ENCODE measurements at regions not wholly inside any gene's neighbourhood (a gene's known extent, or its start where the extent isn't known, plus 50 kb on each side); places are given as distances from the start of the nearest gene placed in this dataset.
A peak's percentile ranks its signal among the peaks of the same experiment; 100 is the strongest.

- no peak for DNase-seq
Observed at GRCh38 chr10:4661511-4662255, 164.3 kb upstream of the AKR1E2 start.

DNA sequence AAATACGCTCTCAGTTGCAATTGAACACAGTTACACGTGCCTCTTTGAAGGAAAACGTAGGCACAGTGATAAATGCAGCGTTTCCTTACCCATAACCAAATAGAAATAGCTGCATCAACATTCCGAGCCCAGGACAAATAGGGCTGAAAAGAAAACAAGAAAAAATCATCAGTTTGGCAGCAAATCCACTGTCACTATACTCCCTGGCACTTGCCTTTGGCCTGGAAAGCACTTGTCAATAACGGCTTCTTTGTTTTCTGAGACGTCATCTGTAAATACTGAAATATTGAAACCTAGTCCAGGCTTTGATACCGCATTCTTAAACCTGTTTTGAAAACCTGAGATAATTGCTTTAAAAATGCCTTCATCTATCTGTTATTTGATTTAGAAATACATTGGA, 167.2 kb upstream of the AKR1E2 start:
- DNase-seq = no peak

DNA sequence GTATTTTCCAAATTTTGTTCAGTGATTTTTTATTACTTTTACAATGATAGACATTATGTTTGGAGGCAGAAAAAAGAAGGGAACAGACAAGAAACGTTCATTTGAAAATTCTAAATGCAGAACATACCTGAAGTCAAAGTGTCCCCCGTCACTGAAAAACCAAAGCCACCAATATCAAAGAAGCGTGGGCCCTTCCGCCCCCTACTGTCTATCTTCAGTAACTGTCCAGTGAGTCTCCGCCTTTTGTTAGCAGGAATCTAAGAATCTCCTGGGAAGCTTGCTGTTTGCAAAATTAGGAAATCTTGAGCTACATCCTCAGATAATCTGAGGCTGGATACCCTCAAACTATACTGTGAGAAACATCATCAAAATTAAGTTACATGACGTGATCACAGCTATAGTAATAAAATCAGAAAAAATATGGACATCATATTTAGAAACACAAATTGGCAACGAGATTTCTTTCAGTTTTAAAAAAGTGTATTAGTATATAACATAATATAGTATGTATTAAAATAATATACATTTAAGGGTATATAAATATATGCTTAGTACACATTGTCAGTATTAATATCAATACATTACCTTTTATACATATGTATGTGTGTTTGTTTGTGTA, 169.3 kb upstream of the AKR1E2 start:
- peak; percentile 47 to 65 for DNase-seq

DNA sequence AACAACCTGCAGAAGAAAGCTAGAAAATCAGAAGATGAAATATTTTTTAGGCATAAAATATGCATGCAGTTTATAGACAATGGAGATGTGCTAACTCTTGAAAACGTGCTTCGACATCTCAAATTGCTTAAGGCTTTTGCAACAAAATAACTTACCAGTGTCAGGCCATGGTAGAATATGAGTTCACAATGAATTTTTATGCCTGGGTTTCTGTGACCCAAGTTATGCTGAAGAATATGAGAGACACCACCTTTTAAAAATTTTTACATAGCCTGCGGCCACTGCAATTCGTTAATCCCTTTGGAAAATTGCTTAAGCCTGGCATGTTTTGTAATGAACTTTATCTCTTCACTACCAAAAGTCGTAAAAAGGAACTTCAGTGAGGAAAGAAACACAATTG, 170.1 kb upstream of the AKR1E2 start:
- DNase-seq = no peak

GRCh38 chr10:4655406-4655805, 170.6 kb upstream of the AKR1E2 start:
- DNase-seq = no peak

DNA sequence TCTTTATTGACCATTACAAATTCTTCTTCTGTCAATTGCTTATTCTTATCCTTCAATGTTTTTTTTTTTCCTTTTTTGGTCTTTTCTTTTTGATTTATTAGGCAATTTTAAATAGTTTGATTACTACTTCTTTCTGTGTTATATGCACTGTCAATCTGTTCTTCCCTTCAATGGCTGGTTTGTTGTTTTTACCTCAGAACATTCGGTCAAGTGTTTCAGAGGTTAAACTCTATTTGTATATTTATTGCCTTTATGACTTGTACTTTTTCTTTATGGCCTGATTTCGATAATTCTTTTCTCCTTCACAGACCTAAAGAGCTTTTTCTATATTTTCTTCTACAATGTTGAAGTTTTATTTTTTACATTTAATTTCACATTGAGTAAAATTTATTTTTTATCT, 171.5 kb upstream of the AKR1E2 start:
- no peak for DNase-seq

DNA sequence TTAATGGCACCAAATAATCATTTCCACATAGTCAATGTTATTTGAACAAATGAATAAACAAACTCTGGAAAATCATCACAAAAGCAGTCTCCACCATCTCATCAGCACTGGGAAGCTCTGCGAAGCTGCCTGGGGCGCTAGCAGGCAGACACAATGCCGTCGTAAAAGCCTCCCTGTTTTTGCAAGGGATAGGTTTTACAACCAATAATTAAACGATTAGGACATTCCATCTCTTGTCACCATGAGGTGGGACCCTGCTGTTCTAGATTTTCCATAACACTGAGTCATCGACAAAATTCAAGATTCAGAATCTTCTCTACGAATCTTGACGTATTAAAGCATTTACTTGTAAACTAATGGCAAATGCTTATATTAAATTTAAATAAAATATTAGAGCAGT, 172.8 kb upstream of the AKR1E2 start:
- DNase-seq = no peak

- no peak for DNase-seq
Observed at GRCh38 chr10:4652111-4653010, 173.6 kb upstream of the AKR1E2 start.

DNA sequence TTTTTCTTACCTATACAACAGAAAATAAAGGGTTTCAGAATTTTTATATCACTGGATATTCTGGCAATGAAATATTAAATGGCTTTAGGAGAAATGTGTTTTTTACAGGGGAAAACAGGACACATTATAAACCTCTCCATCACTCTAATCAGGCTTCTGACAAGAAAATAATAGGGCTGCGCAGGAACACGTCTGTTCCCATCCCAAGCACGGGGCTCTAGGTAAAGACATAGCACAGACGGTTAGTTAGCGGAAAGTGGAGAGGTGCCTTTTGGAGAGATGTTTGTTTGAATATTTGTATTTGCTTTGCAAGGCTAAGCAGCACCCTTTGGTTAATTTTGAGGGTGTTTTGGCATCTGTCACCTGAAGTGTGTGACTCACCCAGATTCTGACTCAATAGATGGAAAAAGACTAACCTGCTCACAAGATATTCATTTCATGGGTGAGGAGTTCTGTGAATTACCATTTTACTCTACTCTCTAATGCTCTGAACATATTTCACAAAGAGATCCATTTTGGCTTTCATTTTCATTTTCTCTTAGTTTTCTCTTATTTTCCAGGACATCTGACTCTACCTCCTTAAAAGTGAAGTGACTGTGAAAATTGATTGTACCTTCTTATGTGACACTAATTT, 174.5 kb upstream of the AKR1E2 start:
- no peak for DNase-seq

- DNase-seq = no peak
Observed at GRCh38 chr10:4650582-4650981, 175.4 kb upstream of the AKR1E2 start.

DNA sequence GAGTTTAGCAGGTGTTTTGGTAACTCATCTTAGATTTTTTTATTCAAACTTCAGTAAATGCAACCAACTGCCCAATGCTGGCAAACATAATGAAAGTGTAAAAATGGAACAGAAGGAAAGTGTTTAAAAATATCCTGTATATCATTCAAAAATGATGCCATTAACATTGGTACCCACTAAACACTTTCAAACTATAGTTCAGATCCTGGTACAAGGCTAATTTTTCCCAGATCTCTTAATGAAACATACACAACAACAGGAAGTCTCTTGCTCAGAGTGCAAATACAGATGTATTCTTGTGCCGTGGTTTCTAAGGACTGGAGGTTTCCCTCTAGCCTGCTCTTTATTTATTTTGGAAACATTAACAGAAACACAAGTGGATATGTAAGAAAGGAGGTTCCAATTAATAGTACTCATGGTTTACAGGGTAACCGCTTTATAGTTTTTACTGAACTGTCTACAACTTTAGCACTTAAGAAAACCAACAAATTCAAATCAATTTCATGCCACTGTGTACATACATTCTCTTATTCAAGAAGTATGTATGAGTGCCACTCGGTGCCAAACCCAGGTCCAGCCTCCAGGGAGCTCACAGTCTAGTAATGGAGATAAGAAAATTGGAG, 176.0 kb upstream of the AKR1E2 start:
- no peak for DNase-seq

- DNase-seq = no peak
Observed at GRCh38 chr10:4649471-4649870, 176.5 kb upstream of the AKR1E2 start.

- no peak for DNase-seq
Observed at GRCh38 chr10:4648999-4649398, 177.0 kb upstream of the AKR1E2 start.

DNA sequence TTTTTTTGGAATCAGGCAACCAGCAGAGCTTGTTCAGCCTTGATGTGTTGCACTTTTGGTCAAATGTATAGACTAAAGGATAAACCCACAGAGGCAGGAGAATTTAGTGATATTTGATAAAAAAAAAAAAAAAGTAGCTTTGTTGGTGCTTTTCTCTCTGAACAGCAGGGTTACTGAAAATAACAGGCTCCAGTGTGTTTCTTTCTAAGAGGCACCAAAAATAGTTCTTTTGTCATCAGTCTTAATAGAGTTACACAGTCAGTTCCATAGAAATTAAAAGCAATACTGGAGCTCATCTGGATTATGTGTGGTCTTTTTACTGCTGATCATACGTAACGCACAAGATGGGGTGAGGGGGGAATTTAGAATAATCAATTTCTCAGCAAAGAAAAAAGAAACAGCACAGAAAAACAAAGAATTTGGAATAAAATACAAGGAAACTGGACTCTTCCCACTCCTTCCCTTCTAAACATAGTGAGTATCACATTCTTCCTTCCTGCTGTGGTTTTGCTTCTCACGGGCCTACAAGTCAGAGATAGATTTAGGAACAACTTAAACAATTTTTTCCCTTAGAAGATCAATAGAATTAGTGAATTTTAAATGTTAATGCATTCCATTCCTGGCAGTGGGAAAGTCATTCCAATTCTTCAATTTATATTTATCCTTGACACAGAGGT, 178.8 kb upstream of the AKR1E2 start:
- DNase-seq = no peak

DNA sequence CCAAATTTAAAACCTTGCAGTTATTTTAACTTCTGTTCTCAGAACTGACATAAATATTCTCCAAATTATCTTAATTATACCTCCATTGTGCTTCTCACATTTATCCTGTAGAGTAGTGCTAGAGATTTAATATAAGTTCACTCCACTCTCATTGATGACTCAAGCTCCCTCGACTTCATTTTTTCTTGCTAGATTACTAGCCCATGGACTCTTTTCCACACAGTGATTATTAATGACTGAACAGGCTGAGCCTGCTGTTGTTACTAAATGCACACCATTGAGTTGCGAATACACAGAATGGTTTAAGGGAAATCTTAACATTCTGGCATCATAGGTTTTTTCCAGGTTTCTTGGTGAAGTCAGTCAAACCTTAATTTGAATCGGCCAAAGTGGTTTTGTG, 179.5 kb upstream of the AKR1E2 start:
- DNase-seq = no peak

GRCh38 chr10:4645836-4646235, 180.2 kb upstream of the AKR1E2 start:
- DNase-seq = no peak

- DNase-seq = no peak
Observed at GRCh38 chr10:4643471-4643870, 182.5 kb upstream of the AKR1E2 start.

- no peak for DNase-seq
Observed at GRCh38 chr10:4639960-4640359, 186.0 kb upstream of the AKR1E2 start.

DNA sequence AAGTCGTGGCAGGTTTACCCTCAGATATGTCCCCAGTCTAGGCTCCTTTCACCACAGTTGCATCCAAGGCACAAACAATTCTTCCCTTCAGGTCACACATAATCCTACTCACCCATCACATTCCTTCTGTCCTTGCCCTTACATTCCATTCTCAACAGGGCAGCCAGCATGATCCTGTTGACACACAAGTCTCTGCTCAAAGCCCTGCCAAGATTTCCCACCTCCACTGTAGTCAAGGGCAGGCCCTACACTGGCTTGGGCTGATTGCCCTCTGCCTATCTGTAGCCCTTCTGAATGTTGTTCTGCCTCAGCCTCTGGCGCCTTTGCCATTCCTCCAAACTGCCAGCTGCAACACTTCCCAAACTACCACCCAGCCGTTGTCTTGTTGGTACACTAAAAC, 187.9 kb upstream of the AKR1E2 start:
- no peak for DNase-seq

DNA sequence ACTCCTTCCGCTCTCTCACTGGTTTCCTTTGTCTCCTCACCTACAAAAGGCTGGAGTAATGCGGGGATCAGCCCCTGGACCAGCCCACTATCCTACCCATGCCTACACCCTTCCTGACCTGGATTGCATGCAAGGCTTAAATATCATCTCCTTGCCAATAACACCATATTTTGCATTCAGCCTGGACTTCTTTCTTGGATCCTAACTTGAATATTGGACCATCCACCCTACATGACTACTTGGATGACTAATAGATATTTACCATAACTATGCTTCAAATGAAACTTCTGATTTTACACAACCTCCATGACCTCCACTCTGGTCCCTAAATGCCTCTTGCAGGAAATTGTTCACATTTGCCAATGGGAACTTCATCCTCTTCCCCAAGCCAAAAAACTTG, 188.3 kb upstream of the AKR1E2 start:
- DNase-seq = no peak

DNA sequence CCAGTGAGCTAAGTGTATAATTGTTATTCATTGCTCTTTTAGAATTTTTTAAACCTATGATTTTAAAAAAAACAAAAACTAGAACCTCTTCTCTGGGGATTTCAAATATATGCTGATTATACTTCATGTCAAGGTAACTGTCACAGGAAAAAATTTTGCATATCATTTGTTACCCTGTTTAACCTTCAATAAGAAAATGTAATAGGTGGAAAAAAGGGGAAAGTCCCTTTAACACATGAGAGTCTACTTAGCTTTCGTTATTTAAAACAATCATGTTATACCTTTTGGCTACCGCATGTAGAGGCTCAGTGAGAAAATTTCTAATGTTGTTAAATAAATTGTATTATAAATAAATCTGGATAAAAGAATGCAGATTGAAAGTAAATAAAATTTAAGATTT, 190.1 kb upstream of the AKR1E2 start:
- DNase-seq = no peak

DNA sequence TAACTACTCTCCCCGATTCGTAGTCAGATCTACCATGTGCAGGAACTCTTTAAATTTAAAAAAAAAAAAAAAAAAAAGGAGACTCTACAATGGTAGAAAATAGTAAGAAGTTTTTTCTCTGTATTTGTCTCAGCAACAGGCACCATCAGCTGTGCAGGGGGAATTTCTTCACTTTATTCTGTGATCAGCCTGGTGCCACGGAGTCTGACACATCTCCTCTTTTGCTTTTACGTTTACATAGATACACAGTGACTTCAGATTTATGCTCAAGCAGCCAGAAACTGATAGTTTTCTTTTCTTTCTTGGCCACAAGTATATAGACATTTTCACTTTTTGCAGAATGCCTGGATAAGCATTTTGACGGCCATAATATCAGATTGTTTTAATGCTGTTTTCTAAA, 190.6 kb upstream of the AKR1E2 start:
- DNase-seq = no peak
